ENCODE measurements at regions not wholly inside any gene's neighbourhood (a gene's known extent, or its start where the extent isn't known, plus 50 kb on each side); places are given as distances from the start of the nearest gene placed in this dataset.

DNA sequence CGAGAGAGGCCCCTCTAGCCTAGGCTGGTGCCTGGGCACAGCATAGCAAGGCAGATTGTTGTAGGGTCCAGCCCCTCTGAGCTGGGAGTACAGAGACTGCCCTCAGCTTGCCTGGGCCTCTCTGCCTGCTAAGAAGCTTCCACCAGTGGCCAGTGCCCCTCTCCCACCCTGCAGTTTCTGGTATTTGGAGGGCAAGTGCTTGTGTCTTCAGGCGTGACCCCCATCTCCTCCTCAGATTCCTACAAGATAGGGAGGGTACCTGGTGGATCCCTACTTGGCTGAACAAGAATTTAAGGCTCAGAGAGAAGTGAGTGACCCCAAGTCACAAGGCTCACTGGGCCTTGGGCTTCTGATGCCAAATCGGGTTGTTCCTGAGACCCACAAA, 152.7 kb downstream of the URI1 start:
- Histone ChIP-seq H3K4ac (ENCODE audit: low read depth, low read length) (no peak overlapping the region), H3K23ac (ENCODE audit: low read length) (no peak overlapping the region), H3K27ac (ENCODE audit: low read depth, low read length) (no peak overlapping the region), H3K4me1 (ENCODE audit: control insufficient read depth, low read depth, low read length) (no peaks in the 10 kb centered on the region), H3K4me2 (ENCODE audit: low read length) (no peak overlapping the region), H2BK5ac (ENCODE audit: low read length) (no peak overlapping the region), H2AK5ac (ENCODE audit: low read length) (no peak overlapping the region), H4K8ac (ENCODE audit: low read depth, low read length) (no peak overlapping the region), H3K9ac (ENCODE audit: low read length) (no peak overlapping the region), H3K4me3 (ENCODE audit: low read length) (no peak overlapping the region), H3K27me3 (ENCODE audit: insufficient read depth, low read length, poor library complexity) (no peaks in the 10 kb centered on the region), H4K5ac (ENCODE audit: low read length) (no peak overlapping the region), H3K79me1 (ENCODE audit: low read length) (no peaks in the 10 kb centered on the region), H3K36me3 (ENCODE audit: control insufficient read depth, insufficient read depth, low read length) (no peaks in the 10 kb centered on the region), H3K79me2 (ENCODE audit: control insufficient read depth, insufficient read depth, low read length) (no peaks in the 10 kb centered on the region), H2BK120ac (ENCODE audit: low read depth, low read length) (no peak overlapping the region), H2BK15ac (replicated peaks; ENCODE audit: low read depth) (no peak overlapping the region), H3K18ac (ENCODE audit: low read length) (no peak overlapping the region), H3K56ac (ENCODE audit: low read length) (no peak overlapping the region)
- DNase-seq: no peak
- WGBS (ENCODE audit: extremely low coverage, insufficient coverage, low lambda C conversion rate): no CpG with 5 or more reads among the region's 3 CpGs

- Histone ChIP-seq H4K8ac (ENCODE audit: low read depth, low read length) (no peak overlapping the region), H3K27me3 (ENCODE audit: insufficient read depth, low read length, poor library complexity) (no peaks in the 10 kb centered on the region), H2BK15ac (replicated peaks; ENCODE audit: low read depth) (no peak overlapping the region), H3K4ac (ENCODE audit: low read depth, low read length) (no peak overlapping the region), H3K9ac (ENCODE audit: low read length) (no peak overlapping the region), H2BK120ac (ENCODE audit: low read depth, low read length) (no peak overlapping the region), H2AK5ac (ENCODE audit: low read length) (no peak overlapping the region), H3K4me3 (ENCODE audit: low read length) (no peak overlapping the region), H3K23ac (ENCODE audit: low read length) (no peak overlapping the region), H3K79me1 (ENCODE audit: low read length) (no peaks in the 10 kb centered on the region), H3K4me1 (ENCODE audit: control insufficient read depth, low read depth, low read length) (no peaks in the 10 kb centered on the region), H2BK5ac (ENCODE audit: low read length) (no peak overlapping the region), H4K5ac (ENCODE audit: low read length) (no peak overlapping the region), H3K18ac (ENCODE audit: low read length) (no peak overlapping the region), H3K27ac (ENCODE audit: low read depth, low read length) (no peak overlapping the region), H3K36me3 (ENCODE audit: control insufficient read depth, insufficient read depth, low read length) (no peaks in the 10 kb centered on the region), H3K56ac (ENCODE audit: low read length) (no peak overlapping the region), H3K79me2 (ENCODE audit: control insufficient read depth, insufficient read depth, low read length) (no peaks in the 10 kb centered on the region), H3K4me2 (ENCODE audit: low read length) (no peak overlapping the region)
- no peak for DNase-seq
- WGBS (ENCODE audit: extremely low coverage, insufficient coverage, low lambda C conversion rate): no CpG with 5 or more reads among the region's 3 CpGs
Observed at GRCh38 chr19:30095171-30095570, 153.1 kb downstream of the URI1 start.

GRCh38 chr19:30096596-30097370, 154.7 kb downstream of the URI1 start:
- H3K4me1 ChIP-seq (ENCODE audit: control insufficient read depth, low read depth, low read length): no peaks in the 10 kb centered on the region
- no peak overlapping the region for H2BK15ac ChIP-seq (replicated peaks; ENCODE audit: low read depth)
- H4K5ac ChIP-seq (ENCODE audit: low read length): no peak overlapping the region
- no peak overlapping the region for H3K4me2 ChIP-seq (ENCODE audit: low read length)
- H3K9ac ChIP-seq (ENCODE audit: low read length): no peak overlapping the region
- DNase-seq: no peak
- no peak overlapping the region for H3K23ac ChIP-seq (ENCODE audit: low read length)
- H3K36me3 ChIP-seq (ENCODE audit: control insufficient read depth, insufficient read depth, low read length): no peaks in the 10 kb centered on the region
- no peaks in the 10 kb centered on the region for H3K79me2 ChIP-seq (ENCODE audit: control insufficient read depth, insufficient read depth, low read length)
- H3K4me3 ChIP-seq (ENCODE audit: low read length): no peak overlapping the region
- H3K27me3 ChIP-seq (ENCODE audit: insufficient read depth, low read length, poor library complexity): no peaks in the 10 kb centered on the region
- no peaks in the 10 kb centered on the region for H3K79me1 ChIP-seq (ENCODE audit: low read length)
- H3K18ac ChIP-seq (ENCODE audit: low read length): no peak overlapping the region
- H3K56ac ChIP-seq (ENCODE audit: low read length): no peak overlapping the region
- H3K27ac ChIP-seq (ENCODE audit: low read depth, low read length): no peak overlapping the region
- H2BK5ac ChIP-seq (ENCODE audit: low read length): no peak overlapping the region
- WGBS (ENCODE audit: extremely low coverage, insufficient coverage, low lambda C conversion rate): no CpG with 5 or more reads among the region's 19 CpGs
- no peak overlapping the region for H2BK120ac ChIP-seq (ENCODE audit: low read depth, low read length)
- H3K4ac ChIP-seq (ENCODE audit: low read depth, low read length): no peak overlapping the region
- H4K8ac ChIP-seq (ENCODE audit: low read depth, low read length): no peak overlapping the region
- H2AK5ac ChIP-seq (ENCODE audit: low read length): no peak overlapping the region

DNA sequence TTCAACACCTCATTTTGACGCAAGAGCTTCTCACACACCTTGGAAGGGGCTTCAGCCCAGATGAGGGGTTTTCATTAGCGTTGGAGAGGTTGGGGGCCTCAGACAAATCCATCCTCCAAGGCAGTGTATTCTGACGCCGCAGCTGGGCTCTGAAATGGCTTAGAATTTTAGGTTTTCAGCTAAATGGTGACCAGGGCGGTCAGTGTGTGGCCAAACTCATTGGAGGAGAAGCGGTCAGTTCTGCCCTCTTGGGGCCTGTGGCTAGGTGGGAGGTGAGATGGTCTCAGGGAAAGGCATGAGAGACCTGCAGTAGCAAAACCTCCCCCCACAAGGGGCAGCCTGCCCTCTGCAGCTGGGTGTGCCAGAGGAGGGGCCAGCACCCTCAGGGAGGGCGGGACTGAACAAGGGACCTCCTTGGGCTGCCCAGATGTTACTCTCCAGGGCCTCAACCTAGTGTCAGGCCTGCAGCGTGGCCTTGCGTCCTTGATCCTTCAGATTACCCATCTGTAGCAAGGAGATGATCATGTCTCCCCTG, 155.8 kb downstream of the URI1 start:
- WGBS (ENCODE audit: extremely low coverage, insufficient coverage, low lambda C conversion rate): no CpG with 5 or more reads among the region's 9 CpGs
- DNase-seq: no peak

DNA sequence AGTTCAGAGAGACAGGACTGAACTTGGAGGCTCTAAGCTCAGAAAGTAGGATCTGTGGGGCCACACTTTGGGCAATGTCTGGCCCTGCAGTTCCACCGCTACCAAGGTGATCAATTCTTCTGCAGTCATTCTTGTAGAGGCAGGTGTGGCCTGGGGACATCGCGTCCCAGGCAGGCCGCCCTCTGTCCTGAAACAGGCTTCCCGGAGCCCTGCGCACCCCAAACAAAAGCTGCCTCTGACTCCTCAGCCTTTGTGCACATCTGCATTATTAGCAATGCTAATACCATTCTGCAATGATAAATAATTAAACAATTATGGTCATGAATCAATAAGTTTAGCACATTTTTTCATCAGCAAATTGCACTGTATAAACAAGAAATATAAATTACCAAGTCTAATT, 160.2 kb downstream of the URI1 start:
- no peak overlapping the region for H3K4ac ChIP-seq (ENCODE audit: low read depth, low read length)
- no peak overlapping the region for H3K9ac ChIP-seq (ENCODE audit: low read length)
- no peak overlapping the region for H3K27ac ChIP-seq (ENCODE audit: low read depth, low read length)
- no peak overlapping the region for H4K8ac ChIP-seq (ENCODE audit: low read depth, low read length)
- no peak overlapping the region for H2AK5ac ChIP-seq (ENCODE audit: low read length)
- H3K4me1 ChIP-seq (ENCODE audit: control insufficient read depth, low read depth, low read length): no peaks in the 10 kb centered on the region
- DNase-seq: no peak
- H3K23ac ChIP-seq (ENCODE audit: low read length): no peak overlapping the region
- H3K4me3 ChIP-seq (ENCODE audit: low read length): no peak overlapping the region
- no peak overlapping the region for H3K18ac ChIP-seq (ENCODE audit: low read length)
- no peaks in the 10 kb centered on the region for H3K36me3 ChIP-seq (ENCODE audit: control insufficient read depth, insufficient read depth, low read length)
- no peak overlapping the region for H3K4me2 ChIP-seq (ENCODE audit: low read length)
- WGBS (ENCODE audit: extremely low coverage, insufficient coverage, low lambda C conversion rate): no CpG with 5 or more reads among the region's 6 CpGs
- H2BK15ac ChIP-seq (replicated peaks; ENCODE audit: low read depth): no peak overlapping the region
- no peak overlapping the region for H2BK120ac ChIP-seq (ENCODE audit: low read depth, low read length)
- no peak overlapping the region for H4K5ac ChIP-seq (ENCODE audit: low read length)
- H3K56ac ChIP-seq (ENCODE audit: low read length): no peak overlapping the region
- no peaks in the 10 kb centered on the region for H3K79me1 ChIP-seq (ENCODE audit: low read length)
- H2BK5ac ChIP-seq (ENCODE audit: low read length): no peak overlapping the region
- H3K27me3 ChIP-seq (ENCODE audit: insufficient read depth, low read length, poor library complexity): no peaks in the 10 kb centered on the region
- H3K79me2 ChIP-seq (ENCODE audit: control insufficient read depth, insufficient read depth, low read length): no peaks in the 10 kb centered on the region

More for the DNA sequence above, 155.8 kb downstream of the URI1 start:
- H3K18ac ChIP-seq (ENCODE audit: low read length): no peak overlapping the region
- no peak overlapping the region for H3K23ac ChIP-seq (ENCODE audit: low read length)
- H3K27ac ChIP-seq (ENCODE audit: low read depth, low read length): no peak overlapping the region
- H3K9ac ChIP-seq (ENCODE audit: low read length): no peak overlapping the region
- no peak overlapping the region for H3K4me2 ChIP-seq (ENCODE audit: low read length)
- H3K79me2 ChIP-seq (ENCODE audit: control insufficient read depth, insufficient read depth, low read length): no peaks in the 10 kb centered on the region
- H3K36me3 ChIP-seq (ENCODE audit: control insufficient read depth, insufficient read depth, low read length): no peaks in the 10 kb centered on the region
- H3K56ac ChIP-seq (ENCODE audit: low read length): no peak overlapping the region
- no peak overlapping the region for H2BK15ac ChIP-seq (replicated peaks; ENCODE audit: low read depth)
- H2BK120ac ChIP-seq (ENCODE audit: low read depth, low read length): no peak overlapping the region
- H3K4me1 ChIP-seq (ENCODE audit: control insufficient read depth, low read depth, low read length): no peaks in the 10 kb centered on the region
- H2AK5ac ChIP-seq (ENCODE audit: low read length): no peak overlapping the region
- H4K8ac ChIP-seq (ENCODE audit: low read depth, low read length): no peak overlapping the region
- H3K27me3 ChIP-seq (ENCODE audit: insufficient read depth, low read length, poor library complexity): no peaks in the 10 kb centered on the region
- no peak overlapping the region for H4K5ac ChIP-seq (ENCODE audit: low read length)
- H3K79me1 ChIP-seq (ENCODE audit: low read length): no peaks in the 10 kb centered on the region
- H3K4ac ChIP-seq (ENCODE audit: low read depth, low read length): no peak overlapping the region
- no peak overlapping the region for H2BK5ac ChIP-seq (ENCODE audit: low read length)
- no peak overlapping the region for H3K4me3 ChIP-seq (ENCODE audit: low read length)

GRCh38 chr19:30102666-30103065, 160.6 kb downstream of the URI1 start:
- H3K79me2 ChIP-seq (ENCODE audit: control insufficient read depth, insufficient read depth, low read length): no peaks in the 10 kb centered on the region
- H4K5ac ChIP-seq (ENCODE audit: low read length): no peak overlapping the region
- H3K56ac ChIP-seq (ENCODE audit: low read length): no peak overlapping the region
- H3K4me2 ChIP-seq (ENCODE audit: low read length): no peak overlapping the region
- H3K27ac ChIP-seq (ENCODE audit: low read depth, low read length): no peak overlapping the region
- H2BK5ac ChIP-seq (ENCODE audit: low read length): no peak overlapping the region
- no peaks in the 10 kb centered on the region for H3K27me3 ChIP-seq (ENCODE audit: insufficient read depth, low read length, poor library complexity)
- H4K8ac ChIP-seq (ENCODE audit: low read depth, low read length): no peak overlapping the region
- no peak overlapping the region for H3K23ac ChIP-seq (ENCODE audit: low read length)
- no peaks in the 10 kb centered on the region for H3K36me3 ChIP-seq (ENCODE audit: control insufficient read depth, insufficient read depth, low read length)
- H2AK5ac ChIP-seq (ENCODE audit: low read length): no peak overlapping the region
- no peaks in the 10 kb centered on the region for H3K79me1 ChIP-seq (ENCODE audit: low read length)
- H3K9ac ChIP-seq (ENCODE audit: low read length): no peak overlapping the region
- H3K4ac ChIP-seq (ENCODE audit: low read depth, low read length): no peak overlapping the region
- H2BK15ac ChIP-seq (replicated peaks; ENCODE audit: low read depth): no peak overlapping the region
- H3K4me3 ChIP-seq (ENCODE audit: low read length): no peak overlapping the region
- no peaks in the 10 kb centered on the region for H3K4me1 ChIP-seq (ENCODE audit: control insufficient read depth, low read depth, low read length)
- no CpG with 5 or more reads among the region's 7 CpGs for WGBS (ENCODE audit: extremely low coverage, insufficient coverage, low lambda C conversion rate)
- no peak for DNase-seq
- H2BK120ac ChIP-seq (ENCODE audit: low read depth, low read length): no peak overlapping the region
- no peak overlapping the region for H3K18ac ChIP-seq (ENCODE audit: low read length)

Measured in mesendoderm (in vitro differentiated cells).